KMS-11 (cell line): ENCODE measurements at regions not wholly inside any gene's neighbourhood (a gene's known extent, or its start where the extent isn't known, plus 50 kb on each side); places are given as distances from the start of the nearest gene placed in this dataset.

Experiments
- H2AFZ ChIP-seq: fragments of 200-600 bp; sonication (generic); 2 replicates; pipeline ENCODE4 v1.6.1; 2016; ENCODE audit warnings: antibody characterized with exemption, mixed run types, low read depth
- H3K27ac ChIP-seq: fragments of 200-600 bp; sonication (generic); 2 replicates; pipeline ENCODE4 v1.6.1; 2016; ENCODE audit warnings: mild to moderate bottlenecking, mixed run types
- H3K27me3 ChIP-seq: fragments of 200-600 bp; sonication (generic); 2 replicates; pipeline ENCODE4 v1.6.1; 2017; ENCODE audit warnings: mild to moderate bottlenecking, low read depth, mixed run types, moderate library complexity; ENCODE audit not compliant: insufficient read depth
- H3K36me3 ChIP-seq: fragments of 200-600 bp; sonication (generic); 2 replicates; pipeline ENCODE4 v1.6.1; 2017; ENCODE audit warnings: mild to moderate bottlenecking, mixed run types; ENCODE audit not compliant: insufficient read depth
- H3K4me1 ChIP-seq: fragments of 200-600 bp; sonication (generic); 2 replicates; pipeline ENCODE4 v1.6.1; 2016; ENCODE audit warnings: mild to moderate bottlenecking, low read depth, mixed run types; ENCODE audit not compliant: poor library complexity, severe bottlenecking
- H3K4me2 ChIP-seq: fragments of 200-600 bp; sonication (generic); 2 replicates; pipeline ENCODE4 v1.7.0; 2016; ENCODE audit warnings: mild to moderate bottlenecking, mixed run types
- H3K4me3 ChIP-seq: fragments of 200-600 bp; sonication (generic); IDR thresholded peaks from 2 replicates; pipeline ENCODE4 v1.6.1; 2017; ENCODE audit warnings: low read depth, low read length, mixed read lengths; ENCODE audit not compliant: insufficient read depth
- H3K79me2 ChIP-seq: fragments of 200-600 bp; sonication (generic); 2 replicates; pipeline ENCODE4 v1.6.1; 2016; ENCODE audit warnings: low read depth, mixed run types; ENCODE audit not compliant: insufficient read depth
- H3K9ac ChIP-seq: fragments of 200-600 bp; sonication (generic); 2 replicates; pipeline ENCODE4 v1.6.1; 2016; ENCODE audit warnings: mild to moderate bottlenecking, mixed run types
- H4K20me1 ChIP-seq: fragments of 200-600 bp; sonication (generic); 2 replicates; pipeline ENCODE4 v1.6.1; 2016; ENCODE audit warnings: mild to moderate bottlenecking, mixed run types; ENCODE audit not compliant: insufficient read depth
- CTCF ChIP-seq: fragments of 200-600 bp; sonication (generic); conservative IDR thresholded peaks from 2 replicates; pipeline ENCODE4 v1.6.1; 2017; ENCODE audit warnings: low read depth, mild to moderate bottlenecking, antibody characterized with exemption, low read length, moderate library complexity, mixed read lengths

- H3K9ac ChIP-seq, result no peak overlapping the region
- H3K36me3 ChIP-seq, result no peaks in the 10 kb centered on the region
- no peak overlapping the region for H2AFZ ChIP-seq
- H3K4me3 ChIP-seq, result no peak overlapping the region
- no peak overlapping the region for H3K27ac ChIP-seq
- H3K79me2 ChIP-seq, result no peaks in the 10 kb centered on the region
- no peaks in the 10 kb centered on the region for H3K27me3 ChIP-seq
- no peaks in the 10 kb centered on the region for H3K4me1 ChIP-seq
- no peak for TF ChIP-seq CTCF
- H3K4me2 ChIP-seq, result no peak overlapping the region
- H4K20me1 ChIP-seq, result no peaks in the 10 kb centered on the region
Observed at GRCh38 chr11:116449522-116449921, 323.3 kb downstream of the BUD13 start.

GRCh38 chr11:116446048-116446941, 326.5 kb downstream of the BUD13 start:
- Histone ChIP-seq H3K9ac (no peak overlapping the region), H2AFZ (no peak overlapping the region), H3K4me2 (no peak overlapping the region), H3K4me1 (no peaks in the 10 kb centered on the region), H3K27ac (no peak overlapping the region), H3K79me2 (no peaks in the 10 kb centered on the region), H3K36me3 (no peaks in the 10 kb centered on the region), H3K27me3 (no peaks in the 10 kb centered on the region), H4K20me1 (no peaks in the 10 kb centered on the region), H3K4me3 (no peak overlapping the region)
- no peak for TF ChIP-seq CTCF

GRCh38 chr11:116445108-116446047, 327.4 kb downstream of the BUD13 start:
- no peak overlapping the region for H3K9ac ChIP-seq
- H3K36me3 ChIP-seq, result no peaks in the 10 kb centered on the region
- no peak overlapping the region for H3K4me2 ChIP-seq
- no peak overlapping the region for H2AFZ ChIP-seq
- H3K4me1 ChIP-seq, result no peaks in the 10 kb centered on the region
- no peaks in the 10 kb centered on the region for H3K79me2 ChIP-seq
- TF ChIP-seq CTCF, result no peak
- H3K4me3 ChIP-seq, result no peak overlapping the region
- H3K27me3 ChIP-seq, result no peaks in the 10 kb centered on the region
- no peaks in the 10 kb centered on the region for H4K20me1 ChIP-seq
- H3K27ac ChIP-seq, result no peak overlapping the region

GRCh38 chr11:116442238-116442752, 330.5 kb downstream of the BUD13 start:
- H3K4me3 ChIP-seq, result no peak overlapping the region

More at GRCh38 chr11:116442238-116442752, 330.5 kb downstream of the BUD13 start:
- Histone ChIP-seq H3K36me3 (no peaks in the 10 kb centered on the region), H3K9ac (no peak overlapping the region), H3K4me1 (no peaks in the 10 kb centered on the region), H3K27me3 (no peaks in the 10 kb centered on the region), H3K4me2 (no peak overlapping the region), H2AFZ (no peak overlapping the region), H3K27ac (no peak overlapping the region), H4K20me1 (no peaks in the 10 kb centered on the region), H3K79me2 (no peaks in the 10 kb centered on the region)
- TF ChIP-seq CTCF, result no peak
